HL-60 (cell line): ENCODE measurements at regions not wholly inside any gene's neighbourhood (a gene's known extent, or its start where the extent isn't known, plus 50 kb on each side); places are given as distances from the start of the nearest gene placed in this dataset.

Experiments used
- CTCF ChIP-seq: IDR thresholded peaks from one replicate; pipeline ENCODE4 v1.5.1; 2011; ENCODE audit warnings: low read length, control low read depth, inconsistent platforms; ENCODE audit not compliant: insufficient read depth
- POLR2AphosphoS5 ChIP-seq: IDR thresholded peaks from 2 replicates; pipeline ENCODE4 v1.6.1; 2012; ENCODE audit warnings: low read depth
- REST ChIP-seq: IDR thresholded peaks from 2 replicates; pipeline ENCODE4 v1.6.1; 2012; ENCODE audit warnings: low read depth; ENCODE audit not compliant: insufficient replicate concordance

- TF ChIP-seq CTCF, result no peak
- no peak for TF ChIP-seq POLR2AphosphoS5
- no peak for TF ChIP-seq REST
Measured at GRCh38 chr18:56433919-56434318, 204.5 kb downstream of the TXNL1 start.
